Stimulated activated CD4-positive, alpha-beta T cell treated with anti-CD3 and anti-CD28 coated beads, Interleukin-4, amount 100 ng/mL, for 4 hours (primary cell): ENCODE measurements at regions not wholly inside any gene's neighbourhood (a gene's known extent, or its start where the extent isn't known, plus 50 kb on each side); places are given as distances from the start of the nearest gene placed in this dataset.
A peak's percentile ranks its signal among the peaks of the same experiment; 100 is the strongest.
"Not testable (repeated sequence)": the region's sequence is repeated elsewhere in the genome, so short reads cannot be mapped to it uniquely, and the experiment has no call there.

ENCODE experiments used
- DNase-seq, 2 experiments: peaks; one replicate each; pipeline ENCODE4 v3.0.0-alpha.2; 2020

DNA sequence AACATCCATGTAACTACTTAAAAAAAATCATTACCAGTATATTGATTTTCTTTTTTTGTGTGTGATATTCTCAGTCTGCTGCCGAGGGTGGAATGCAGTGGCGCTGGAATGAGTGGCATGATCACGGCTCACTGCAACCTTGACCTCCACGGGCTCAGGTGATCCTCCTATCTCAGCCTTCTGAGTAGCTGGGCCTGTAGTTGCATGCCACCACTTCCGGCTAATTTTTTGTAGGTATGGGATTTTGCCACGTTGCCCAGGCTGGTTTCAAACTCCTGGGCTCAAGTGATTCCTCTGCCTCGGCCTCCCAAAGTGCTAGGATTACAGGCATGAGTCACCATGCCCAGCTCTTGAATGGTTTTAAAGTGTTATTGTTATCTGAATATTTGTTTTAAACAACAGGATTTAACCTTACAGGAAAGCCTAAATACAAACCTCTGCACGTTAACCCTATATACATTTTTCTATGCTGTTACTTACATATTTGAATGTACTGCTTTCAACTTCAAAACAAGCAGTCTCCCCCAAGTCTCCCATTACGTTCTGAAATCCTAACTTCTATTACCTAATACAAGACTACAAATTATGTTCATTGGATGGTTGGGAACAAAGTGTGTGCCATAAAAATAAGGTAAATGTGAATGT is 61.7 kb downstream of the KPNA2 start:
- no peak for DNase-seq

DNA sequence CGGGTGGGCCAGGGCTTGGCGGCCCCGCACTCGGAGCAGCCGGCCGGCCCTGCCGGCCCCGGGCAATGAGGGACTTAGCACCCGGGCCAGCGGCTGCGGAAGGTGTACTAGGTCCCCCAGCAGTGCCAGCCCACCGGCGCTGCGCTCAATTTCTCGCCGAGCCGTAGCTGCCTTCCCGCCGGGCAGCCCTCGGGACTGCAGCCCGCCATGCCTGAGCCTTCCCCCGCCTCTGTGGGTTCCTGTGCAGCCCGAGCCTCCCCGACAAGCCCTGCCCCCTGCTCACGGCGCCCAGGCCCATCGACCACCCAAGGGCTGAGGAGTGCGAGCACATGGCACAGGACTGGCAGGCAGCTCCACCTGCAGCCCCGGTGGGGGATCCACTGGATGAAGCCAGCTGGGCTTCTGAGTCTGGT is 63.8 kb downstream of the KPNA2 start:
- not testable (repeated sequence) for DNase-seq

DNA sequence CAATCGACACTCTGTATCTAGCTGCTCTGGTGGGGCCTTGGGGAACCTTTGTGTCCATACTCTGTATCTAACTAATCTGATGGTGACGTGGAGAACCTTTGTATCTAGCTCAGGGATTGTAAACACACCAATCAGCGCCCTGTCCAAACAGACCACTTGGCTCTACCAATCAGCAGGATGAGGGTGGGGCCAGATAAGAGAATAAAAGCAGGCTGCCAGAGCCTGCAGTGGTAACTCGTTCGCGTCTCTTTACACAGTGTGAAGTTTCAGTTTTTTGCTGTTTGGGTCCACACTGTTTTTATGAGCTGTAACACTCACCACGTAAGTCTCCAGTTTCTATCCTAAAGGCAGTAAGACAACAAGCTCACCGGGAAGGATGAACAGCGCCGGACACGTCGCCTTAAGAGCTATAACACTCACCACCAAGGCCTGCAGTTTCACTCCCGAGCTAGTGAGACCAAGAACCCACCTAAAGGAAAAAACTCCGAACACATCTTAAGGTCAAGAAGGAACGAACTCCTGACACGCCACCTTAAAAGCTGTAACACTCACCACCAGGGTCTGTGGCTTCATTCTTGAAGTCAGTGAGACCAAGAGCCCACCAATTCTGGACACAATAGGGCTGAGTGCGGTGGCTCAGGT is 64.6 kb downstream of the KPNA2 start:
- DNase-seq, result no peak

DNA sequence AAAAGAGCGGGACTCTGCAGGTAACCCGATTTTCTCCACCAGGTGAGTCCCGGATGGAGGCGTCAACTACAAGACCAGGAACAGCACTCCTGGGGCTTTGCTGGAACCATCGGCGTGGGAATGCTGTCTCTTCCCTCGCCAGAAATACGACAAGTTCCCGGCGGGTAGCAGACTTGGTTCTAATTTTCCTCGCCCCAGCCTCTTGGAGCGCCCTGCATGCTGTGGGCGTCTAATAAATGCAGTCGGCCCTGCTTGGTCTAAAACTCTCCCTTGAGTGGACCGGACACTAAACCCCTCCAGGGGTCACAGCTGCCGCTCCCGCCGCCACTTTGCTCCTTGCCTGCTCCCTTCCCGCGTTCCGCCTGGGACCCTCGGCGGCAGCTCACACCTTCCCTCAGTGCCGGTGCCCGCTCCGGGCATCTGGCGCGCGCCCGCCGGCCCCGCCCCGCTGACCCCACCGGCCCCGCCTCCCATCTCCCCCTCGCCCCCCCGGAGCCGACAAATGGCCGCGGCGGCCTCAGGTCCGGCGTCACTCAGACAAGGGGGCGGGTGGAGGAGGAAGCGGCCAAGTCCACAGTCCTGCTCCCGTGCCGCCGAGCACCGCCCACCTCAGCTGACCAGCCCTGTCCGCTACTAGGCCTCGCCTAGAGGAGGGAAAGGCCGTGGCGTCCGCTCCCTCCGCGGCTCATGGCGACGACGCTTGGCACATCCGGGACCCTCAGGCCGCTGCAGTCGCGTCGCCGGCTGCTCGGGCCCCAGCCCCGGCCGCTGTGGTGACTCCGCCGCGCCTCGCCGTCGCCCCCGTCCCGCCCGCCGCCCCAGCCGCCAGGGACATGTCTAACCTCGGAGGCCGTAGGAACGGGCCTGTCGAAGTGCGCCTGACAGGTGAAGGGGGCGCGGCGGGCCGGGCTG is 65.8 kb downstream of the KPNA2 start:
- peak; percentile 59 to 73 for DNase-seq

DNA sequence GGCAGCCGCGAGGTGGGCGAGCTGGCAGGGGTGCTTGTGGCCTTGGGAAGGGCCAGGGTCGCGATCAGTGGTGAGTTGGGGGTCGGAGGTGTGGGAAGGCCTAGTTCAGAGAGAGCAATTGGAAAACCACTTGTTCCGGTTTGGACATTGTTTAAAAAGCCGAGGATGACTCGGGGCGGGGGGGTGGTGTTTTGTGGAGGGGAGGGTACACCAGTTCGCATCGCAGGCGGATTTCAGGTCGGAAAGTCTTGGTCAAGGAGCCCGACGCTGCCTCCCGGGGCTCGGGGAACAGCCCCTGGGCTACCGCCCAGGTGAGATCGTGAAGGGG is 66.4 kb downstream of the KPNA2 start:
- no peak for DNase-seq

DNA sequence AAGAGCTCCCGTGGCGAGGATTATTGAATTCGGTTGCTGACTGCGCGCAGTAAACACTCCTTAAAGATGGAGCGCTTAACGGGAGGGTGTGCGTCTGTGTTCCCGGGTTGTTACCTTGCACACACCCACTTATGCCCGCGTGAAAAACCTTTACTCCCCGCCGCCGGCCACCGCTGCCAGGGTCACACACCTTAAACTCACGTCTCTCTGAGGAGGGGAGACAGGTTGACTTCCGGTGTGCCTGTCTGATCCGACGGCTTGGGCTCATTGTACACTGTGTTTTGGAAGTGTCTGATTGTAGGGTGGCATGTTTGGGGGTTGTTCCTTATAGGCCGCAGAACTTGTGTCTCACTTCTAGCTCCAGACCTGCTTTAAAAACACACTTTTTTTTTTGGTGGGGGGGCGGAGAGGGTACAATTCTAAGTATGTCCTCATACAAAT is 66.8 kb downstream of the KPNA2 start:
- DNase-seq, result peak in 1 of 2 experiments; percentile 6

DNA sequence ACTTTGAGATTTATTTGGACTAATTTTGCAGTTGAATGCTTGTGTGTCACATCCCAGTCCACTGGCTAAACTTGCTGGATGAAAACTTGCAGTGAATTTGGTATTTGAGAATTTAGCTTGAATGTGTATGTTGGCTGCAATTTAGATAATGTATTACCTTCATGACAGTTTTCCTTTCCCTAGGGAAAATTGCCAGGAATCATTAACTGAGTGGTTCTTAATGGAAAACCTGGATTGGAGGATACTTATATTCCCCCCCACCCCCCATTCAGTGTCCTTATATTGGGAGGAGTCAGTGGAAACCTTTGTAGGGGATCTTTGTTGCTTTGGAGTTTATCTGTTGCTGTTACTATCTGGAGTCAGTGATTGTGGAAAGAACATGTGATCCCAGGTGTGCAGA is 67.6 kb downstream of the KPNA2 start:
- DNase-seq, result no peak

DNA sequence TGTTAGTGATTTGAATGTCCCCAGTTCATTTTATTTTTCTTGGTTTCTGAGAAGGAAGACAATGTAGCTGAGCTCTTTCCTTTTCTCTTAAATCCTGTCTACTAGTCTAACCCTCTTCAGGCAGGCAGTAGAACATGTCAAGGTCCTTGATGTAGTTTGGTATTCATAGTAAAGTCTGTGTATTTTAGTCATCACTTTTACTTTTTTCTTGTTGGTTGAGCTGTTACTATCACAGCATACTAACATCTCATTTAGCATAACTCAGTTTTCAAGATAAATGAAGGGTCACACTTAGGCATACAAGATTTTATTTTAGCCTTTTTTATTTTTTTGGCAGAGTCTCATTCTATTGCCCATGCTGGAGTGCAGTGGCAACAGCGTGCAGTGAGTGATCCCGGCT is 70.5 kb downstream of the KPNA2 start:
- no peak for DNase-seq

DNA sequence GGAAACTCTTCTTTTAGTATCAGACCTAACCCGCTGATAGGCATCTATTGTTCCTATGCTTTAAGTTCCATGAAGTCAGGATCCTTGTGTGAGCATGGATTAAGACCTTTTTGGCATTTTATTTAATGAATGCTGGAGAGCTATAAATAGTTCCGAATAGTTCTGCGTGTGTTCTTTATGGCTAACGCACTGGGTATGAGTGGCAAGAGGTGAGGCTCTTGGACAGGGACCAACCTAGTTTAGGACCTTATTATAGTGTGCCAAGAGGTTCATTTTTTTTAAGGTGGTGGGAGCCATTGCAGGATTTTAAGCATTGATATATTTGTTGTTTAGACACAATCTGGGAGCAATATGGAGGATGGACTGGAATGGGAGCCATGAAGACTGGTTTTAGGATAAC is 71.8 kb downstream of the KPNA2 start:
- DNase-seq, result no peak

DNA sequence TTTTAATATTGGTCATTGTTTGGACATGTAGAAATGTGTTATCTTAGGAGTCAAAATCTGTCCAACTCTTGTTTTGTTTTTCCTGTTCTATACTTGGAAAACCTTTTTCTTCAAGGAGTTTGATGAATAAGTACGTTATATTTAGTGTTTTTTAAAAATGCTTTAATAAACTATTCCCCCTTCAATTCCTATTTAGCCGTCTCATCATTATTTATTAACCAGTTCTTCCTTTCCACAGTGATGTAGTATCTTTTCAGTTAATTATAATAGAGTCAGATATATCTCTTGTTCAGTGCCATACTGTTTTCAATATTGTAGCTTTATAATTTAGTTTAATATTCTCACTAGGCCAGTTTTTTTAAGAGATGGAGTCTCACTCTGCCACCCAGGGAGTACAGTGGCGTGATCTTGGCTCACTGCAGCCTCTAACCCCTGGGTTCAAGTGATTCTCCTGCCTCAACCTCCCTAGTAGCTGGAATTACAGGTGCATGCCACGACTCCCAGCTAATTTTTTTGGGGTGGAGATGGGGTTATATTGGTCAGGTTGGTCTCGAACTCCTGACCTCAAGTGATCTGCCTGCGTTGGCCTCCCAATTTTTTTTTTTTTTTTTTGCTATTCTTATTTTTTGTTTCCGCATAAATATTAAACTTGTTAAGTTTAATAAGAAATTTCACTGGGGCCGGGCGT is 72.9 kb downstream of the KPNA2 start:
- no peak for DNase-seq

DNA sequence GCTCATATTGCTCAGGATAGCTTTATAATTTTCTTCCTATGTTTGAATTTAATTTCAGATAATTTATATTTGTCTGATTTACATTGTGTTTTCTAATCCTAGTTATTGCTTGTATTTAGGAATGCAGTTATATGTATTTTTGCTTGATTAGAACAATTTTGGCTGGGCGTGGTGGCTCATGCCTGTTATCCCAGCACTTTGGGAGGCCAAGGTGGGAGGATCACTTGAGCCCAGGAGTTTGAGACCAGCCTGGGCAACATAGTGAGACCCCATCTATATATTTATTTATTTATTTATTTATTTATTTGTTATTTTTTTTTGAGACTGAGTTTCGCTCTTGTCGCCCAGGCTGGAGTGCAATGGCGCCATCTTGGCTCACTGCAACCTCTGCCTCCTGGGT is 73.9 kb downstream of the KPNA2 start:
- not testable (repeated sequence) for DNase-seq

DNA sequence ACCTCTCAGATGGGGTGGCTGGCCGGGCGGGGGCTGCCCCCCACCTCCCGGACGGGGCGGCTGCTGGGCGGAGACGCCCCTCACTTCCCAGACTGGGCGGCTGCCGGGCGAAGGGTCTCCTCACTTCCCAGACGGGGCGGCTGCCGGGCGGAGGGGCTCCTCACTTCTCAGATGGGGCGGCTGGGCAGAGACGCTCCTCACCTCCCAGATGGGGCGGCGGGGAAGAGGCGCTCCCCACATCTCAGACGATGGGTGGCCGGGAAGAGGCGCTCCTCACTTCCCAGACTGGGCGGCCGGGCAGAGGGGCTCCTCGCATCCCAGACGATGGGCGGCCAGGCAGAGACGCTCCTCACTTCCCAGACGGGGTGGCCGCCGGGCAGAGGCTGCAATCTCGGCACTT is 80.7 kb downstream of the KPNA2 start:
- DNase-seq, result not testable (repeated sequence)

DNA sequence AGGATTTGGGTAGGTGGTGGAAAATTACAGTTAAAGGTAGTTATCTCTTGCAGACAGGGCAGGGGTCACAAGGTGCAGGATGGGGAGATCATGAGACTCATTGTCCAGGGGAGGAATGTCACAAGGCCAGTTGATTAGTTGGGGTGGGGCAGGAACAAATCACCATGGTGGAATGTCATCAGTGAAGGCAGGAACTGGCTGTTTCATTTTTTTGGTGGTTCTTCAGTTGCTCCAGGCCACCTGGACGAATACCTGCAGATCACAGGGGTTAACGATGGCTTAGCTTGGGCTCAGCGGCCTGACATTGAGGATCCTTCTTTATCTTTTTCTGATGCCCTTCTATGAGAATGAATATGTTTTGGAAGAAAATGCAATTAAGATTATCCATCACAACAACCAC is 87.1 kb downstream of the KPNA2 start:
- no peak for DNase-seq

DNA sequence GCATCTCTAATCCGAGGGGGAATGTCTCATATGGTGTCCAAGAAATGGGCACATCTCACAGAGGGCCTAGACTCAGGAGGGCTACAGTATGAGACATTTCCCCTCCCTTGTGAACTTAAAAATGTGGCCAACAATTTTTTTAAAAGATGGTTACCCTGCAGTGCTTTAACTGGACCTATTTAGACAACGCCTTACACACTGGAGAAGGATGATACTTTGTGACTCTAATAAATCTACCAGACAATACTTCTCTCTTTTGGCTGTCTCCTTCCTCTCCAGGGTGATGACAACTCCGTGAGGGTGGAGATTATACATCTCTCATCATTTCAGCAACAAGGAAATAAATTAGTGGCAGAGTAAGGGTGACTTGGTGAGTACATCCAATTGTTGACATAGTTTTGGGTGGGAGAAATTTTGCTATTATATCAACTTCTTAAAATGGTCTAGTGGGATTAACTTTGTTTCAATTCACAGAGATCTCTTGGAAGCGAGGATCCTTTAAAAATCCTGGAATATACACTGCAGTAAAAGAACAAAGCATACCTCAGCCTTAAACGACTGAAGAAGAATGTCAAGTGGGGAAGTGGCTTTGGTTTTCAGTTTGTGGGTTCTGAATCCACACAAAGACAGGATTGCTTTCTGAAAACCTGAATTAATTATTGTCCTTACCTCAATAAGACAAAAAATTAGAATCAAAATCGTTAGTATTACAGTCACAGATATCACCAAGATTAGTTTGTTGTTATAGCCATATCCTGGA is 89.8 kb downstream of the KPNA2 start:
- no peak for DNase-seq

DNA sequence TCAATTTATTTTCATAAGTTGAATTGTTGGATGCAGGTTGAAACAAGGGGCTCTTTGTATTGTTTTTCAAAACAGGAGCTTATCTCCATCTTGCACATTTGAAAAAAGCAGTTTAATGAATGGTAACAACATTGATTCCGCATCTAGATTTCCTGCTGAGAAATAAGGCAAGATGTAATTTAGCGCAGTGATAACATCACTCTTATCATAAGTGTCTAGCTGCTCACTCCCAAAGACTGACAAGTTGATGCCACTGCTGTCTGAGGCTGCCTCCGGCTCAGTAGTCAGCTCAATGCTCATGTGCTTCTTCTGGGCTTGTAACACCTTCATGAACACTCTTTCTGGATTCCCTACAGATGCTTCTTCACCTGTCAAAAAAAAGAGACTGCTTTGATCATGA is 92.4 kb downstream of the KPNA2 start:
- no peak for DNase-seq

DNA sequence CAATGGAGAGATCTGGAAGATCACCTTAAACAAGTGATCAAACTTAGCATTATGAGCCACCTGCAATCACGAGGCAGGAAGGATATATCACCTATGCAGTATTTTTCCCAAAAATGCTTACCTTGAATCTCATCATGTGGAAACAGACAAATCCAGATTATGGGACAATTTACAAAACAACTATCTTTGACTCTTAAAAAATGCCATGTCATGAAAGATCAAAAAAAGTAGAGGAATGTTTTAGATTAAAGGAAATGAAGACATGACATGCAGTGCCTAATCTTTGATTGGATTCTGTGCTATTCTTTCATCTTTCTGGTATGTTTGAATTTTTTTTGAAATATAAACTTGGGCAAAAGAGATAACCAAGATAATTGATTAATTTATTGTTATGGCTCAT is 95.9 kb downstream of the KPNA2 start:
- no peak for DNase-seq

DNA sequence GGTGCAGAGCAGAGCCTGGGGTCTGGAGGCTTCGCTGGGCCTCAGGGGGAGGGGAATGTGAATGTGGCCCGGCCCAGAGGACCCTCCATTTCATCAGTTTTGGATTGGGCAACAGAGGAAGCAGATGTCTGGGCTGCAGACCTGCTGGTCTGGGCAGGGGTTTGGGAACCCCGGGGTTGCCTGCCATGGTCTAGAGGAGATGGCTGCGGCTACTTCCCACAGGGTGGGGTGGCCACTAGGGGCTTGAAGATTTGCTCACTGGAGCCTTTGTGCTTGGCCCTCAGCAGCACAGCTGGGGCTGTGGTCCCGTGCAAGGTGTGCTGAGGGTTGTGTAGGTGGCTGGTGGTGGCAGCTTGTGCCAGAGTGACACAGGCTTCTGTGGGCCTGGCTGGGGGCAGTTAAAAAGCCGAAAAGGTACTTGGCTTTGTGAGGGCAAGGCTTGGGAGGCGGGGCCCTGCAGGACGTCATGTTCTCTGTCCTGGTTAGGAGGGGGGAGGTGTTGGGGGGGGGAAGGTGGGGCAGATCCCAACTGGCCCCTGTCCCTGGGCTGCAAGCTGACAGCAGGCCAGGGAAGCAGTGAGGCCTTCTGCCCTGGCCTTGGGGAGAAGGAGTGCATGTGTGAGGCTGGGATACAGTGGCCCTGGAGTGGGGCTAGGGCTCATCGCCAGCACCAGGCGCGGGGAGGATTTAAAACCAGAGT is 98.0 kb downstream of the KPNA2 start:
- DNase-seq, result no peak

DNA sequence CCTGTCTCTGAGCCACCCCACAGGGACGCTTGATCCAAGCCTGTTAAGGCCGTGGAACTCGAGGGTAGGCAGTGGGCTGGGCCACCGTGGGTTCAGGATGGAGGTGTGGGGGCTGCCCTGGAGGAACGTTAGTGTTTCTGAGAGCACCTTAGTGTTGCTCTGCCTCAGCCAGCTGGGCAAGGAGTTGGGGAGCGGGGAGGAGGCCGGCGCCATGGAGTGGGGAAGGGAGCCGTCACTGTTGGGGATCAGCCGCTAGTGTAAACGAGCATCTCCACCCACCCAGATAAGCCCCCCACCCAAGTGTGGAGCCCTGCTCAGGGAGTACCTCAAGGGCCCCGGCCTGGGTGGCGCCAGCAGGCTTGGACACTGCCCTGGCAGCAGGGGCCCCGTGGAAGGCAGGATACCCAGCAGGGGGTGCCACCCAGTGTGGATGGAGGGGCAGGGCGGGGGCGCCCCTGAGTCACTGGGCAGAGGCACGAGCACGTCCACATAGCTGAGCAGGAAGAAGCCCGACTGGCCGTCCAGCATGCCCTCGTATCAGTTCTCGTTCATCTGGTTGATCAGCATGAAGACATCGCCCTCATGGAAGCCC is 98.6 kb downstream of the KPNA2 start:
- DNase-seq, result no peak

DNA sequence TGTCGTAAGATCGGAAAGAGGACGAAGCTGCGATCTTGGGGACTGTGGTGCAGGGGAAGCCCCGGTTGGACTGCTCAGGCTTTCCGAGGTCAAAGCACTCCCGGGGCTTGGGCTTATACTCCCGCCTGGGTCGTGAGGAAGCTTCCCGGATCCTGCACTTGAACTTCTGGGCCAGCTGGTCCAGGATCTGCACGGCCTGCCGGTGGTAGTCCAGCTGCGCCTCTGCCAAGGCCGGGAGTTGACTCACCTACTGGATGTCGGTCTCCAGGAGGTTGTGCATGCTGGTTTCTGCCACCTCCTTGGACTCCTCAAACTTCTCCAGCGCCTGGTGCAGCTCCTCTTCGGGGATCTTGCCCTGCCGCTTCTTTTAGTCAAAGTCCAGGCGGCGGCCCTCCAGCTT is 99.2 kb downstream of the KPNA2 start:
- no peak for DNase-seq

DNA sequence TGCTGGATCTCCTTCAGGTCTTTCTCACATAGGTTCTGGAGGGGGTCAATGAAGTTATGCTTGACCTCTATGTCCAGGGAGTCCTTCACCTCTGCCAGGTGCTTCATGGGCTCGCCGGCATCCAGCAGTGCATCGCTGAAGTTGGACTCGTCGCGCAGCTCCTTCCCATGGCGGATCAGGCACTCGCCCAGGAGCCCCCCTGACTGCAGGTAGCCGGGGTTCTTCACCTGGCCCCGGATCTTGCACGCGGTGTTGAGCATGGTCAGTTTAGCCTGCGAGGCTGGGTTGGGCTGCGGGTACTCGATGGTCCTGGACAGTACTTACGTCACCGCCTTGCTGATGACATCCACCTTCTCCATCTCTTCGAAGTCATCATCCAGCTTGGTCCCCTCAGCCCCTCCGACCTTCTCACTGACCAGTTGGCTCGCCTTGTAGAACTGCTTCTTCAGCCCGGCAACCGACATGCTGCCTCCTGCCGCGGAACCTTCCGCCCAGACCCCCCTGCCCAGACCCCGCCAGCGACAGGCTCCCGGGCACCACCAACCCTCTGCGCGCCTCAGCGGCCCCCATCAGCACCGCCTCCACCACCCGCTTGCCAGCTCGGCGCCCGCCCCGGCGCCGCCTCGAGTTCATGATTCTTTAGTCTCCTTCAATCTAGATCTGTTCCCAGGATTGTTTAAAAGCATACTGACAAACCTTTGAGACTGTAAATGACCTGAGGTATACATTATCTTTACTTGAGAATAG is 99.8 kb downstream of the KPNA2 start:
- no peak for DNase-seq

DNA sequence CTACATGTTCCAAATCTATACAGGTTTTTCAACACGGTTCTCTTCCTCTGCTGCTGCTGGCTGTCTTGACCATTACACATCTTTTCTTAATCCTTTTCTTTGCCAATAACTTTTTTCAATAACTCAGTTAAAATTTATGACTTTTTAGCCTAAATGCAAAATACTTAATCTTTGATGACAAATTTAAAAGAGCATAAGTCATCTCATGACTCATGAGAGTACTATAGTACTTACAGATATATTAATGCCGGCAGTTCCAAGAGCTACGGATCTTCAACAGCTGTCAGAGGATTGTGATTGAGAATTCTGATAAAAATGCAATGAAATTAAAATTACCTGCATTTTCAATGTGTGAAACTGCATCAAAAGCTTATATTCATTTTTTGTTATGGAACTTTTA is 105.5 kb downstream of the KPNA2 start:
- no peak for DNase-seq
